ENCODE measurements at regions not wholly inside any gene's neighbourhood (a gene's known extent, or its start where the extent isn't known, plus 50 kb on each side); places are given as distances from the start of the nearest gene placed in this dataset.

- TF ChIP-seq ELF4 (IDR thresholded peaks at IDR 0.05), result no peak
- TF ChIP-seq FOXK2 (IDR thresholded peaks at IDR 0.05), result no peak
- no peak for TF ChIP-seq BHLHE40 (IDR thresholded peaks at IDR 0.05; ENCODE audit: borderline replicate concordance)
- TF ChIP-seq CTBP1 (IDR thresholded peaks at IDR 0.05; ENCODE audit: borderline replicate concordance), result no peak
- TF ChIP-seq HDGF (IDR thresholded peaks at IDR 0.05; ENCODE audit: borderline replicate concordance), result no peak
- TF ChIP-seq FOXM1 (IDR thresholded peaks at IDR 0.05; ENCODE audit: borderline replicate concordance), result no peak
- no peak for TF ChIP-seq SP1 (IDR thresholded peaks at IDR 0.05)
- no peak for TF ChIP-seq ARNT (IDR thresholded peaks at IDR 0.05)
- no peak for TF ChIP-seq L3MBTL2 (conservative IDR thresholded peaks at IDR 0.05)
- no peak for TF ChIP-seq FOXA1 (IDR thresholded peaks at IDR 0.05)
Observed at GRCh38 chr3:118000219-118000618, 1034.4 kb downstream of the IGSF11 start.
